Activated B cell treated with CpG ODN at 0.5 μM for 24 hours (primary cell): ENCODE measurements at regions not wholly inside any gene's neighbourhood (a gene's known extent, or its start where the extent isn't known, plus 50 kb on each side); places are given as distances from the start of the nearest gene placed in this dataset.

Experiments used
- ATAC-seq: fragments of 200-7000 bp; cut with Tn5 transposase; one replicate; pipeline ENCODE4 v1.10.0; 2021; ENCODE audit warnings: low read depth, mild to moderate bottlenecking, moderate library complexity
- CTCF ChIA-PET: fragments of 350-600 bp; sonication (Branson Sonifier 250); formaldehyde crosslinking; loops from one replicate; lab custom pipeline; 2021; ENCODE audit warnings: antibody characterized with exemption; lab: Charles Lee
- POLR2A ChIA-PET: fragments of 350-600 bp; sonication (Branson Sonifier 250); formaldehyde crosslinking; loops from one replicate; lab custom pipeline; 2021; ENCODE audit warnings: antibody characterized with exemption; lab: Charles Lee
- DNase-seq: peaks from one replicate; pipeline ENCODE4 v3.0.0; 2022
- H3K27ac Mint-ChIP-seq: one replicate; pipeline ENCODE4 v1.8.0; 2020; ENCODE audit warnings: mixed read lengths
- H3K27me3 Mint-ChIP-seq: one replicate; pipeline ENCODE4 v1.8.0; 2021; ENCODE audit warnings: mixed read lengths
- H3K36me3 Mint-ChIP-seq: one replicate; pipeline ENCODE4 v1.8.0; 2021; ENCODE audit warnings: low read depth, mixed read lengths
- H3K4me1 Mint-ChIP-seq: one replicate; pipeline ENCODE4 v1.8.0; 2021; ENCODE audit warnings: mixed read lengths
- H3K4me3 Mint-ChIP-seq: one replicate; pipeline ENCODE4 v1.8.0; 2020; ENCODE audit warnings: mild to moderate bottlenecking, mixed read lengths
- H3K9me3 Mint-ChIP-seq: one replicate; pipeline ENCODE4 v1.8.0; 2020; ENCODE audit warnings: mixed read lengths
- intact Hi-C: fragments of 100-400 bp; cut with micrococcal nuclease; formaldehyde crosslinking; loops from one replicate; pipeline ENCODE4 v1.15.1; 2024
- TF ChIP-seq, protein P1 (sequence below): fragments of 200-600 bp; IDR thresholded peaks from one replicate; pipeline ENCODE4 v1.8.0; 2022; ENCODE audit warnings: antibody characterized with exemption, mild to moderate bottlenecking

DNA sequence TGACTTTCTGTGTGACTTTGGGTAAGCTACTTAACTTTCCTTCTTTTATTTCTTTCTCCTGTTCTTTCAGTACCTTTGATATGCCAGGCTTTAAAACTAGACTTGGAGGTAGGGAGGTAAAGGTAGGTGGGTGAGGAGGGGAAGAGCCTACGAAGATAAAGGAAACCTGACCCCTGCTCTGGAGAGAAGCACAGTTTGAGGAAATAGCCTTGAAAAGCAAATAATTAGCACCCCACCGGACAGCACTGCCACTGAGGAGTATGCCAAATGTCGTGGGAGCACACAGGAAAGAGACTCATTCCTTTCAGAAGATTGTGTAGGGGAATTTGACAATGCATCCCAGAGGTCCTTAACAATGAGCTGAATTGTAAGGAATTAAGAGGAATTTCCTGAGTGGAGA is 65.2 kb upstream of the SPAG17 start:
- intact Hi-C loops, result no loop called here
- no peak overlapping the region for H3K4me3 Mint-ChIP-seq
- DNase-seq, result no peak
- TF ChIP-seq, protein P1, sequence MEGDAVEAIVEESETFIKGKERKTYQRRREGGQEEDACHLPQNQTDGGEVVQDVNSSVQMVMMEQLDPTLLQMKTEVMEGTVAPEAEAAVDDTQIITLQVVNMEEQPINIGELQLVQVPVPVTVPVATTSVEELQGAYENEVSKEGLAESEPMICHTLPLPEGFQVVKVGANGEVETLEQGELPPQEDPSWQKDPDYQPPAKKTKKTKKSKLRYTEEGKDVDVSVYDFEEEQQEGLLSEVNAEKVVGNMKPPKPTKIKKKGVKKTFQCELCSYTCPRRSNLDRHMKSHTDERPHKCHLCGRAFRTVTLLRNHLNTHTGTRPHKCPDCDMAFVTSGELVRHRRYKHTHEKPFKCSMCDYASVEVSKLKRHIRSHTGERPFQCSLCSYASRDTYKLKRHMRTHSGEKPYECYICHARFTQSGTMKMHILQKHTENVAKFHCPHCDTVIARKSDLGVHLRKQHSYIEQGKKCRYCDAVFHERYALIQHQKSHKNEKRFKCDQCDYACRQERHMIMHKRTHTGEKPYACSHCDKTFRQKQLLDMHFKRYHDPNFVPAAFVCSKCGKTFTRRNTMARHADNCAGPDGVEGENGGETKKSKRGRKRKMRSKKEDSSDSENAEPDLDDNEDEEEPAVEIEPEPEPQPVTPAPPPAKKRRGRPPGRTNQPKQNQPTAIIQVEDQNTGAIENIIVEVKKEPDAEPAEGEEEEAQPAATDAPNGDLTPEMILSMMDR, result no peak
- H3K36me3 Mint-ChIP-seq, result no peaks in the 10 kb centered on the region
- CTCF ChIA-PET, result no interaction called here
- H3K4me1 Mint-ChIP-seq, result no peaks in the 10 kb centered on the region
- no peak for ATAC-seq
- no peaks in the 10 kb centered on the region for H3K27me3 Mint-ChIP-seq
- POLR2A ChIA-PET, result no interaction called here
- no peaks in the 10 kb centered on the region for H3K9me3 Mint-ChIP-seq
- H3K27ac Mint-ChIP-seq, result no peak overlapping the region

DNA sequence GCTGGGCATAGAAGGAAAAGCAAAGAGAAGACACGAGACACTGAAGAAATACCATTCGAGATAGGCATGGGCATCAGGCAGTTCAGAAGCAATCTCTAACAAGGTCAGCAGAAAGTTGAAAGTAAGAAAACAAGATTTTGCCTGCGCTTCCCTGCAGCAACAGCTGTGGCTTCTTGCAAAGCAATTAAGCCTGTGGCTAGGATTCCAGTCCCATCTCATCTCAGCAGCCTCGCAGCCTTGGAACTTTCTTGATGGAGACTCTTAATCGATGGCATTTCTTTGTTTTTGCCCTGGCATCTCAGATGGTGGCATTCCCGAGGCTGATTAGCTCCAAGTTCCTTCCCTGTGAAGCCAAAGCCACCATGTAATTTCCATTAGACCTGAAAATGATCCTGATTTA is 64.6 kb upstream of the SPAG17 start:
- Mint-ChIP-seq H3K4me3 (no peak overlapping the region), H3K27ac (no peak overlapping the region), H3K4me1 (no peaks in the 10 kb centered on the region), H3K36me3 (no peaks in the 10 kb centered on the region), H3K9me3 (no peaks in the 10 kb centered on the region), H3K27me3 (no peaks in the 10 kb centered on the region)
- DNase-seq (no peak), ATAC-seq (no peak)
- TF ChIP-seq, protein P1, result no peak
- POLR2A ChIA-PET, result no interaction called here
- intact Hi-C loops, result no loop called here
- CTCF ChIA-PET, result no interaction called here

DNA sequence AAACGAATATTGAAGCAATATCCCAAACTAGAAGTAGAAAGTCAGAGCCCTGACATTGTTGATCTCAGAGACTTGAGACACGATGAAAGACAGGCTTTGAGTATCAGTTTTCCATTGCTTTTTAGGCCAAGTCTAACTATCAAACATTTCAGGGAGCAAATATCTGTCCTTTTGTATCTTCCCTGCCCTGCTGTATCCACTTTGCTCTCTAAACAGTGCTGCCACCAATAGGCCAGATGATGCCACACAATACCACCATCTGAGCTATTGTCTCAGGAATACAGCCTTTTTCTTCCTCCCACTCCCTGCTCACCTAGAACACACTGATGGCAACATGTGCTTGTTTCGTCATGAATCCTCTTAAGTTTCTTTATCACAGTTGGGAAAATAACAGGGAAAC is 62.6 kb upstream of the SPAG17 start:
- intact Hi-C loops, result no loop called here
- ChIA-PET CTCF (no interaction called here), POLR2A (no interaction called here)
- H3K27ac Mint-ChIP-seq, result no peak overlapping the region
- no peak overlapping the region for H3K4me3 Mint-ChIP-seq
- H3K9me3 Mint-ChIP-seq, result no peaks in the 10 kb centered on the region
- TF ChIP-seq, protein P1, result no peak
- no peaks in the 10 kb centered on the region for H3K4me1 Mint-ChIP-seq
- ATAC-seq (no peak), DNase-seq (no peak)
- H3K27me3 Mint-ChIP-seq, result no peaks in the 10 kb centered on the region
- H3K36me3 Mint-ChIP-seq, result no peaks in the 10 kb centered on the region

DNA sequence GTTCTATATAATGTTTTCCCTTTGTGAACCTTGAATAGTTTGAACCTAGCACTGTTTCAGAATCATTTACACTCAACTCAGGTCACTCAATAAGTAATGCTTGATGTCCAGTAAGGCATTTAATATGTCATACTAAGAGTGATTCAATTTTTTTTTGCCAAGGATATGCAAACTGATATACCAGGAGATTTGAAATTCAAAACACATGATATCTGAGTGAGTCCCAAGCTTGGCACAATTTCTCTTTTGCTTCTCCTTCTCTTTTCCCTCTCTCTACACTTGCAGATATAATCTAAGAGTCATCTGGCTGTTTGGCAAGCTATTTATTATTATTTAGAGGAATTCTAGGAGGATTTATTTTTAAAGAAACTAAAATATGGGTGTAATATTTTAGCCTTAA is 61.6 kb upstream of the SPAG17 start:
- ATAC-seq, result no peak
- H3K27ac Mint-ChIP-seq, result no peak overlapping the region

DNA sequence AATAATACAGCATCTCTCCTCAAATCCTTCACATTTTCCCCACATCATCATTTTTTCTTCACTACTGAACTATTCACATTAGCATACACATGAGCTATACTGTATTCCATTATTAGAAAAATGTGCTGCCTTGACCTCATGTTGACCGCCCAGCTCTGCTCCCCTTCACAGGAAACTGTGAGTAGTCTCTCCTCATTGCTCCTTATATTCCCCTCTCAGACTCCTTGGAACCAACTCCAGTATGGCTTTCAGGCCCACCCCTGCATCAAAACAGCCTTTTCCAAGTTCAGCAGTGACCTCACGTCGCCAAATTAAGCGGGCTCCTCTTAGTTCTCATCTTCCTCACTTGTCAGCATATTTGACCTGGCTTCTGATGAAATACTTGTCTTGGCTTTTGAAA is 59.2 kb upstream of the SPAG17 start:
- TF ChIP-seq, protein P1, result no peak
- intact Hi-C loops, result no loop called here
- Mint-ChIP-seq H3K4me3 (no peak overlapping the region), H3K36me3 (no peaks in the 10 kb centered on the region), H3K4me1 (no peaks in the 10 kb centered on the region), H3K27ac (no peak overlapping the region), H3K9me3 (peaks cover 9% of the 10 kb centered on the region), H3K27me3 (no peaks in the 10 kb centered on the region)
- ChIA-PET CTCF (no interaction called here), POLR2A (no interaction called here)
- no peak for ATAC-seq
- DNase-seq, result no peak

More for the DNA sequence above, 61.6 kb upstream of the SPAG17 start:
- intact Hi-C loops, result no loop called here
- no peaks in the 10 kb centered on the region for H3K9me3 Mint-ChIP-seq
- CTCF ChIA-PET, result no interaction called here
- POLR2A ChIA-PET, result no interaction called here
- no peaks in the 10 kb centered on the region for H3K4me1 Mint-ChIP-seq
- no peaks in the 10 kb centered on the region for H3K27me3 Mint-ChIP-seq
- no peak for DNase-seq
- no peaks in the 10 kb centered on the region for H3K36me3 Mint-ChIP-seq
- no peak overlapping the region for H3K4me3 Mint-ChIP-seq
- TF ChIP-seq, protein P1, result no peak
